ENCODE measurements at regions not wholly inside any gene's neighbourhood (a gene's known extent, or its start where the extent isn't known, plus 50 kb on each side); places are given as distances from the start of the nearest gene placed in this dataset.

GRCh38 chr1:233788687-233789086 lies 115.8 kb upstream of the SLC35F3 start:
- H3K27ac ChIP-seq, result no peak overlapping the region
- FAIRE-seq (no peak), DNase-seq (ENCODE audit: low read depth in 1 of 2, low spot score in 1 of 2) (no peak), ATAC-seq (no peak)
- H3K4me1 ChIP-seq, result no peaks in the 10 kb centered on the region
- POLR2A ChIA-PET, result no interaction called here
- TF ChIP-seq RCOR1 (IDR thresholded peaks at IDR 0.05; ENCODE audit: low read depth, low read length) (no peak), ZSCAN20 (CRISPR knock-in tag; IDR thresholded peaks at IDR 0.05) (no peak), FOSB (CRISPR knock-in tag; IDR thresholded peaks at IDR 0.05) (no peak), CEBPB (IDR thresholded peaks at IDR 0.05) (no peak), POLR2A (IDR thresholded peaks at IDR 0.05; ENCODE audit: low read length) (no peak)
- H3K4me3 ChIP-seq, result no peak overlapping the region
- no peak overlapping the region for H3K4me2 ChIP-seq
- CTCF ChIA-PET, result interaction anchor here (0.5 to 1.1 kb wide), 2 partner anchors 12 to 1868 kb away, joined by 3 read pairs; no protein-coding TSS in a partner anchor
- peaks cover 5% of the 10 kb centered on the region; the same call in 1 of the 3 replicates for H3K9me3 ChIP-seq

- Histone ChIP-seq H3K4me1 (no peaks in the 10 kb centered on the region), H3K4me2 (no peak overlapping the region), H3K9me3 (peaks cover 13% of the 10 kb centered on the region; the same call in 1 of the 3 replicates), H3K4me3 (no peak overlapping the region), H3K27ac (no peak overlapping the region)
- 52% methylated on average over 3 of the region's 3 CpGs for WGBS (ENCODE audit: missing lambda C conversion rate)
- ChIA-PET POLR2A (no interaction called here), CTCF (interaction anchor here (5.0 kb wide), 1 partner anchor 350 kb away, joined by 54 read pairs; no protein-coding TSS in a partner anchor)
- DNase-seq (ENCODE audit: low read depth in 1 of 2, low spot score in 1 of 2) (no peak), FAIRE-seq (no peak), ATAC-seq (no peak)
- no peak for TF ChIP-seq CBX8 (IDR thresholded peaks at IDR 0.05)
- TF ChIP-seq POLR2AphosphoS2 (conservative IDR thresholded peaks at IDR 0.05; ENCODE audit: low read length), result no peak
- no peak for TF ChIP-seq REST (IDR thresholded peaks at IDR 0.05)
- no peak for TF ChIP-seq SMC3 (IDR thresholded peaks at IDR 0.05)
Measured at GRCh38 chr1:233790121-233790520, 114.4 kb upstream of the SLC35F3 start.

- POLR2A ChIA-PET, result no interaction called here
- H3K4me1 ChIP-seq, result no peaks in the 10 kb centered on the region
- FAIRE-seq, result peak; percentile 94
- H3K27ac ChIP-seq, result no peak overlapping the region
- CTCF ChIA-PET, result interaction anchor here (0.7 to 5.0 kb wide), 41 partner anchors 10 to 487 kb away, joined by 3 to 54 read pairs (median 4); partner anchors contain the start of gene SLC35F3
- 48% methylated on average over 8 of the region's 8 CpGs for WGBS (ENCODE audit: missing lambda C conversion rate)
- TF ChIP-seq RAD21 (conservative IDR thresholded peaks at IDR 0.05 in 1 of 2, IDR thresholded peaks at IDR 0.05 in 1 of 2) (peak; percentile 89 to 94), EHMT2 (IDR thresholded peaks at IDR 0.05; ENCODE audit: low read depth) (no peak), USF2 (IDR thresholded peaks at IDR 0.05) (no peak), ZC3H11A (IDR thresholded peaks at IDR 0.05) (no peak), MAX (IDR thresholded peaks at IDR 0.05) (0 out of 2 replicates have a peak, but pooled peaks have one; percentile 17), JUN (IDR thresholded peaks at IDR 0.05) (no peak), EHF (CRISPR knock-in tag; IDR thresholded peaks at IDR 0.05) (no peak), NR3C1 (IDR thresholded peaks at IDR 0.05) (no peak), ELK1 (IDR thresholded peaks at IDR 0.05; ENCODE audit: low read depth, low read length) (no peak), GATA3 (IDR thresholded peaks at IDR 0.05; ENCODE audit: borderline replicate concordance) (peak; percentile 50), RARB (CRISPR knock-in tag; IDR thresholded peaks at IDR 0.05) (no peak), POLR2AphosphoS2 (conservative IDR thresholded peaks at IDR 0.05; ENCODE audit: low read length) (no peak), ZNF302 (CRISPR knock-in tag; IDR thresholded peaks at IDR 0.05) (no peak), CTCF (IDR thresholded peaks at IDR 0.05) (peak; percentile 93), RFX5 (IDR thresholded peaks at IDR 0.05) (no peak), CBX8 (IDR thresholded peaks at IDR 0.05) (no peak), FOSB (CRISPR knock-in tag; IDR thresholded peaks at IDR 0.05) (no peak), SMC3 (IDR thresholded peaks at IDR 0.05) (peak; percentile 97)
- H3K4me2 ChIP-seq, result no peak overlapping the region
- ATAC-seq, result peak; percentile 98 to 99
- peak; percentile 75 to 88 for DNase-seq (ENCODE audit: low read depth in 1 of 2, low spot score in 1 of 2)
- no peak overlapping the region for H3K4me3 ChIP-seq
- peaks cover 13% of the 10 kb centered on the region; the same call in 1 of the 3 replicates for H3K9me3 ChIP-seq
Measured at GRCh38 chr1:233790662-233791371, 113.7 kb upstream of the SLC35F3 start.

Measured in A549 (cell line).